Astrocyte (in vitro differentiated cells and primary cell): ENCODE measurements at regions not wholly inside any gene's neighbourhood (a gene's known extent, or its start where the extent isn't known, plus 50 kb on each side); places are given as distances from the start of the nearest gene placed in this dataset.
"Not testable (repeated sequence)": the region's sequence is repeated elsewhere in the genome, so short reads cannot be mapped to it uniquely, and the experiment has no call there.

Experiments
- DNase-seq: peaks from one replicate; pipeline ENCODE4 v3.0.0-alpha.2; 2010; ENCODE audit warnings: low read depth
- FAIRE-seq: peaks from 2 replicates; lab custom pipeline; 2011; peaks lifted over from hg19 to GRCh38; lab: Jason Lieb, UNC
- H2AFZ ChIP-seq: 2 replicates; pipeline ENCODE4 v1.6.0; 2012; ENCODE audit warnings: low read depth, low read length, inconsistent platforms
- H3K27ac ChIP-seq: 2 replicates; pipeline ENCODE4 v1.5.1; 2011; ENCODE audit warnings: low read depth, low read length, inconsistent platforms
- H3K27me3 ChIP-seq: 2 replicates; pipeline ENCODE4 v1.6.0; 2011; ENCODE audit warnings: low read length, inconsistent platforms; ENCODE audit not compliant: insufficient read depth
- H3K36me3 ChIP-seq: 2 replicates; pipeline ENCODE4 v1.5.1; 2011; ENCODE audit warnings: low read length, inconsistent platforms; ENCODE audit not compliant: insufficient read depth
- H3K4me1 ChIP-seq: 2 replicates; pipeline ENCODE4 v1.5.1; 2011; ENCODE audit warnings: low read length, inconsistent platforms; ENCODE audit not compliant: insufficient read depth
- H3K4me2 ChIP-seq: 2 replicates; pipeline ENCODE4 v1.6.0; 2012; ENCODE audit warnings: low read length, inconsistent platforms
- H3K4me3 ChIP-seq: 2 replicates; pipeline ENCODE4 v1.5.1; 2011; ENCODE audit warnings: low read depth, mild to moderate bottlenecking, low read length, inconsistent platforms; ENCODE audit not compliant: insufficient read depth
- H3K79me2 ChIP-seq: 2 replicates; pipeline ENCODE4 v1.6.0; 2012; ENCODE audit warnings: mild to moderate bottlenecking, low read length, inconsistent platforms; ENCODE audit not compliant: insufficient read depth
- H3K9ac ChIP-seq: 2 replicates; pipeline ENCODE4 v1.6.0; 2012; ENCODE audit warnings: mild to moderate bottlenecking, low read length, inconsistent platforms
- H3K9me3 ChIP-seq: 2 replicates; pipeline ENCODE4 v1.5.1; 2012; ENCODE audit warnings: low read depth, mild to moderate bottlenecking, low read length, inconsistent platforms; ENCODE audit not compliant: insufficient read depth
- H4K20me1 ChIP-seq: 2 replicates; pipeline ENCODE4 v1.6.0; 2012; ENCODE audit warnings: low read length, inconsistent platforms; ENCODE audit not compliant: insufficient read depth
- H3K27ac Mint-ChIP-seq: one replicate; pipeline ENCODE4 v1.8.0; 2021; ENCODE audit warnings: mild to moderate bottlenecking, mixed read lengths; ENCODE audit not compliant: unreplicated experiment
- H3K27me3 Mint-ChIP-seq: one replicate; pipeline ENCODE4 v1.8.0; 2021; ENCODE audit warnings: low read depth, mixed read lengths; ENCODE audit not compliant: unreplicated experiment
- H3K36me3 Mint-ChIP-seq: one replicate; pipeline ENCODE4 v1.8.0; 2021; ENCODE audit warnings: low read depth, mixed read lengths; ENCODE audit not compliant: unreplicated experiment
- H3K4me1 Mint-ChIP-seq: one replicate; pipeline ENCODE4 v1.8.0; 2021; ENCODE audit warnings: low read depth, mixed read lengths; ENCODE audit not compliant: unreplicated experiment
- H3K4me3 Mint-ChIP-seq: one replicate; pipeline ENCODE4 v1.8.0; 2021; ENCODE audit warnings: mild to moderate bottlenecking, moderate library complexity, mixed read lengths; ENCODE audit not compliant: unreplicated experiment
- H3K9me3 Mint-ChIP-seq: one replicate; pipeline ENCODE4 v1.8.0; 2021; ENCODE audit warnings: mild to moderate bottlenecking, mixed read lengths; ENCODE audit not compliant: unreplicated experiment
- EZH2 ChIP-seq: IDR thresholded peaks from 2 replicates; pipeline ENCODE4 v1.6.1; 2012; ENCODE audit warnings: mild to moderate bottlenecking, low read length, inconsistent platforms; ENCODE audit not compliant: insufficient read depth
- TF ChIP-seq, protein P1 (sequence below): IDR thresholded peaks from 2 replicates; pipeline ENCODE4 v1.5.1; 2011; ENCODE audit warnings: low read depth, mild to moderate bottlenecking, inconsistent platforms, low read length, moderate library complexity; ENCODE audit not compliant: insufficient read depth

DNA sequence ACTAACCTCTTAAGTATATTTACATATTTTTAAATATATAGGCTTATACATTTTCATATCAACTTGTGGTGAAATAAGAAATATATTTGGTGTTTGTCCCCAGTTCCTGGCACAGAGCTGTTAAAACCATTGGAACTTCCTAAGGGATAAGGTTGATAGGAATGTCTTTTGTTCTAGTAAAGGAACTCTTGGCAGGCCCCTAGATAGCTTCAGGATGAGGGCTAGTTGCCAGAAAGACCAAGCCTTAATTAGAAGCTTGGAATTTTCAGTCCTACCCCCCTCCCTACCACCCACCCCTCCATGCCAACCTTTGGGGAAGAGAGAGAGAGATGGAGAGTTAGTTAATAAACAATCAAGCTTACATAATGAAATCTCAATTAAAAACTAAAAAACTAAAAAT lies 638.6 kb upstream of the ACO1 start:
- no peaks in the 10 kb centered on the region for H3K9me3 ChIP-seq
- no peak overlapping the region for H3K4me3 ChIP-seq
- H3K9me3 Mint-ChIP-seq: no peaks in the 10 kb centered on the region
- no peak overlapping the region for H2AFZ ChIP-seq
- H3K4me1 ChIP-seq: no peaks in the 10 kb centered on the region
- no peak overlapping the region for H3K4me2 ChIP-seq
- no peaks in the 10 kb centered on the region for H4K20me1 ChIP-seq
- no peak overlapping the region for H3K27ac ChIP-seq
- no peaks in the 10 kb centered on the region for H3K4me1 Mint-ChIP-seq
- H3K27ac Mint-ChIP-seq: no peak overlapping the region
- H3K9ac ChIP-seq: no peak overlapping the region
- H3K36me3 Mint-ChIP-seq: no peaks in the 10 kb centered on the region
- no peaks in the 10 kb centered on the region for H3K27me3 ChIP-seq
- H3K36me3 ChIP-seq: no peaks in the 10 kb centered on the region
- H3K79me2 ChIP-seq: no peaks in the 10 kb centered on the region
- H3K4me3 Mint-ChIP-seq: no peak overlapping the region
- no peaks in the 10 kb centered on the region for H3K27me3 Mint-ChIP-seq
- no peak for DNase-seq
- no peak for FAIRE-seq
- TF ChIP-seq, protein P1, sequence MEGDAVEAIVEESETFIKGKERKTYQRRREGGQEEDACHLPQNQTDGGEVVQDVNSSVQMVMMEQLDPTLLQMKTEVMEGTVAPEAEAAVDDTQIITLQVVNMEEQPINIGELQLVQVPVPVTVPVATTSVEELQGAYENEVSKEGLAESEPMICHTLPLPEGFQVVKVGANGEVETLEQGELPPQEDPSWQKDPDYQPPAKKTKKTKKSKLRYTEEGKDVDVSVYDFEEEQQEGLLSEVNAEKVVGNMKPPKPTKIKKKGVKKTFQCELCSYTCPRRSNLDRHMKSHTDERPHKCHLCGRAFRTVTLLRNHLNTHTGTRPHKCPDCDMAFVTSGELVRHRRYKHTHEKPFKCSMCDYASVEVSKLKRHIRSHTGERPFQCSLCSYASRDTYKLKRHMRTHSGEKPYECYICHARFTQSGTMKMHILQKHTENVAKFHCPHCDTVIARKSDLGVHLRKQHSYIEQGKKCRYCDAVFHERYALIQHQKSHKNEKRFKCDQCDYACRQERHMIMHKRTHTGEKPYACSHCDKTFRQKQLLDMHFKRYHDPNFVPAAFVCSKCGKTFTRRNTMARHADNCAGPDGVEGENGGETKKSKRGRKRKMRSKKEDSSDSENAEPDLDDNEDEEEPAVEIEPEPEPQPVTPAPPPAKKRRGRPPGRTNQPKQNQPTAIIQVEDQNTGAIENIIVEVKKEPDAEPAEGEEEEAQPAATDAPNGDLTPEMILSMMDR: no peak
- TF ChIP-seq EZH2: no peak

DNA sequence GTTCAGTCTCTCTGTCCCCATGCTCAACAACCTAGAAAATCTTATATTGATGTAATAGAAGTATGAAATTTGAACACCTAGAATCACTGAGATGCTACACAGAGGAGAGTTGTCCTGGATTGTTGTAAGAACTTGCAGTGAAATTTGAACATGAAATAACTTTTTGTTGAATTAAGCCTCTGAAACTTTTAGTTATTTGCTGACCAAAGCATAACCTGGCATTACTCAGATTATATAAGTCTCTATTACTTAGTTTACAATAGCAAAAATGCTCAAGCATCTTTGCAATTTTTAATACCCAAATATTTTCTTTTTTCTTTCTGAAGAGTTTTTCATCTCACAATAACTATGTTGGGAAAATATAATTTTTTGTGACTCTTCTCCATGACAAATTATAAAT lies 630.7 kb upstream of the ACO1 start:
- Mint-ChIP-seq H3K27ac (no peak overlapping the region), H3K36me3 (no peaks in the 10 kb centered on the region), H3K9me3 (no peaks in the 10 kb centered on the region), H3K4me1 (no peaks in the 10 kb centered on the region), H3K4me3 (no peak overlapping the region), H3K27me3 (no peaks in the 10 kb centered on the region)
- Histone ChIP-seq H3K27ac (no peak overlapping the region), H2AFZ (no peak overlapping the region), H3K9me3 (no peaks in the 10 kb centered on the region), H3K4me3 (no peak overlapping the region), H3K27me3 (no peaks in the 10 kb centered on the region), H3K36me3 (no peaks in the 10 kb centered on the region), H3K9ac (no peak overlapping the region), H3K4me2 (no peak overlapping the region), H3K4me1 (no peaks in the 10 kb centered on the region), H3K79me2 (no peaks in the 10 kb centered on the region), H4K20me1 (no peaks in the 10 kb centered on the region)
- TF ChIP-seq, protein P1: no peak
- TF ChIP-seq EZH2: no peak
- FAIRE-seq (no peak), DNase-seq (no peak)

DNA sequence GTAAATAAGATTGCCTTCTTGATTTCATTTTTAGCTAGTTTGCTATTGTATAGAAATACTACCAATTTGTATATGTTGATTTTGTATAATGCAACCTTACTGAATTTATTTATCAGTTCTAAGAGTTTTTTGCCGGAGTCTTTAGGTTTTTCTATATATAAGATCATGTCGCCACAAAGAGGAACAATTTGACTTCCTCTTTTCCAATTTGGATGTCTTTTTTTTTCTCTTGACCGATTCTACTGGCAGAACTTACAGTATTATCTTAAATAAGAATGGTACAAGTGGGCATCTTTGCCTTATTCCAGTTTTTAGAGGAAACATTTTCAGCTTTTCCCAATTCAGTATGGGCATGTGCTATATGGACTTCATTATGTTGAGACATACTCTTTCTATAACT lies 624.7 kb upstream of the ACO1 start:
- FAIRE-seq (no peak), DNase-seq (no peak)
- Mint-ChIP-seq H3K36me3 (no peaks in the 10 kb centered on the region), H3K27me3 (no peaks in the 10 kb centered on the region), H3K4me3 (no peak overlapping the region), H3K9me3 (no peaks in the 10 kb centered on the region), H3K4me1 (no peaks in the 10 kb centered on the region), H3K27ac (no peak overlapping the region)
- Histone ChIP-seq H3K4me1 (no peaks in the 10 kb centered on the region), H3K27ac (no peak overlapping the region), H4K20me1 (no peaks in the 10 kb centered on the region), H3K4me2 (no peak overlapping the region), H3K36me3 (no peaks in the 10 kb centered on the region), H3K4me3 (no peak overlapping the region), H3K9me3 (no peaks in the 10 kb centered on the region), H3K79me2 (no peaks in the 10 kb centered on the region), H2AFZ (no peak overlapping the region), H3K9ac (no peak overlapping the region), H3K27me3 (no peaks in the 10 kb centered on the region)
- TF ChIP-seq, protein P1: no peak
- no peak for TF ChIP-seq EZH2

DNA sequence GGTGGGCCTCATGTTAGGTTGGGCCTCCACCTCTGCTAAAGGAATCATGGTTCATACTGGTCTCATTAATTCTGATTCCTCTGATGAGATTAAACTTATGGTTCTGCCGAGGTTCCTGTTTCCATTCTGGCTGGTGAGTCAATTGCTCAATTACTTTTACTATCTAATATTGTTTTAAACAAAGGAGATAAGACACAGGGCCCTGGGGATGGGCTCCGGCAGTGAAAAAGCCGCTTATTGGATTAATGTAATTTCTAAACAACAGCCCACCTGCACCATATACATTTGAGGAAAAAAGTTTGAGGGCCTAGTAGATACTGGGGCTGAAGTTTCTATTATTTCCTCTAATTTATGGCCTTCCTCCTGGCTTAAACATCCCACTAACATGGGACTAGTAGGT lies 610.4 kb upstream of the ACO1 start:
- H3K36me3 Mint-ChIP-seq, H3K27ac Mint-ChIP-seq, H3K4me3 ChIP-seq, H3K4me2 ChIP-seq, H3K27me3 Mint-ChIP-seq, DNase-seq, H3K4me1 Mint-ChIP-seq, H3K4me3 Mint-ChIP-seq, H3K9me3 ChIP-seq, H3K9ac ChIP-seq, H4K20me1 ChIP-seq, H3K27ac ChIP-seq, H3K79me2 ChIP-seq, H3K4me1 ChIP-seq, H3K27me3 ChIP-seq, FAIRE-seq, H2AFZ ChIP-seq, H3K36me3 ChIP-seq: not testable (repeated sequence)
- peaks cover 26% of the 10 kb centered on the region for H3K9me3 Mint-ChIP-seq
